NCI-H446 treated with DMSO at 0.1 percent for 48 hours (cell line): ENCODE measurements at regions not wholly inside any gene's neighbourhood (a gene's known extent, or its start where the extent isn't known, plus 50 kb on each side); places are given as distances from the start of the nearest gene placed in this dataset.

Experiments
- DNase-seq: peaks from one replicate; lab custom pipeline; 2025; lab: John Stamatoyannopoulos, UW

- DNase-seq, result no peak
Observed at GRCh38 chr2:236499691-236500578, 69.7 kb upstream of the ACKR3 start.

- no peak for DNase-seq
Observed at GRCh38 chr2:236501026-236501425, 68.6 kb upstream of the ACKR3 start.

GRCh38 chr2:236501531-236501930 is 68.1 kb upstream of the ACKR3 start:
- DNase-seq, result no peak

GRCh38 chr2:236503100-236503499 is 66.5 kb upstream of the ACKR3 start:
- no peak for DNase-seq

GRCh38 chr2:236503583-236503982 is 66.0 kb upstream of the ACKR3 start:
- DNase-seq, result no peak

GRCh38 chr2:236505041-236505440 is 64.6 kb upstream of the ACKR3 start:
- no peak for DNase-seq

GRCh38 chr2:236505648-236506047 is 64.0 kb upstream of the ACKR3 start:
- DNase-seq, result no peak

- no peak for DNase-seq
Observed at GRCh38 chr2:236507393-236508085, 62.1 kb upstream of the ACKR3 start.

GRCh38 chr2:236508466-236508865 is 61.2 kb upstream of the ACKR3 start:
- DNase-seq, result no peak

GRCh38 chr2:236510034-236510433 is 59.6 kb upstream of the ACKR3 start:
- no peak for DNase-seq

- no peak for DNase-seq
Observed at GRCh38 chr2:236511266-236511665, 58.4 kb upstream of the ACKR3 start.

- no peak for DNase-seq
Observed at GRCh38 chr2:236512267-236512666, 57.4 kb upstream of the ACKR3 start.

- DNase-seq, result no peak
Observed at GRCh38 chr2:236512902-236513435, 56.7 kb upstream of the ACKR3 start.

GRCh38 chr2:236513956-236514355 is 55.7 kb upstream of the ACKR3 start:
- no peak for DNase-seq

- no peak for DNase-seq
Observed at GRCh38 chr2:236516708-236517107, 52.9 kb upstream of the ACKR3 start.

GRCh38 chr2:236517251-236518031 is 52.2 kb upstream of the ACKR3 start:
- DNase-seq, result no peak
